ENCODE measurements at regions not wholly inside any gene's neighbourhood (a gene's known extent, or its start where the extent isn't known, plus 50 kb on each side); places are given as distances from the start of the nearest gene placed in this dataset.

- TF ChIP-seq CTCF (IDR thresholded peaks at IDR 0.05) = no peak
- TF ChIP-seq POLR2A (IDR thresholded peaks at IDR 0.05) = no peak
Measured at GRCh38 chr5:121188849-121189248, 662.8 kb upstream of the FTMT start.

Data from testis (tissue), 2 donors.